HCT116 (cell line): ENCODE measurements at regions not wholly inside any gene's neighbourhood (a gene's known extent, or its start where the extent isn't known, plus 50 kb on each side); places are given as distances from the start of the nearest gene placed in this dataset.

Experiments used
- ATAC-seq: fragments of 200-7000 bp; cut with Tn5 transposase; 2 replicates; pipeline ENCODE4 v1.9.1; 2020; ENCODE audit warnings: mild to moderate bottlenecking, moderate library complexity
- BruUV-seq: library from RNA; stranded (reverse); fragments of 400-500 nt; replicated peaks from 2 replicates; lab custom pipeline; 2021; lab: Mats Ljungman, UMichigan
- CTCF ChIA-PET: fragments of 300-600 bp; sonication (Branson Sonifier 250); formaldehyde crosslinking; loops from one replicate; lab custom pipeline; 2021; ENCODE audit warnings: antibody characterized with exemption; lab: Charles Lee
- POLR2A ChIA-PET: fragments of 300-600, 350-600 bp; sonication (Branson Sonifier 250); formaldehyde crosslinking; loops from one replicate; lab custom pipeline; 2021; ENCODE audit warnings: antibody characterized with exemption; lab: Charles Lee
- RAD21 ChIA-PET, 2 experiments: fragments of 300-600 bp; sonication (Branson Sonifier 250); formaldehyde crosslinking; loops; one replicate each; lab custom pipeline; 2023; ENCODE audit warnings: low total read pairs in 2 of 2; ENCODE audit not compliant: uncharacterized antibody in 2 of 2, unreplicated experiment in 2 of 2, low non-redundant PET in 1 of 2; lab: Charles Lee
- DNase-seq: peaks from one replicate; pipeline ENCODE4 v3.0.0-alpha.2; 2010; ENCODE audit warnings: low read depth, low spot score
- H2AFZ ChIP-seq: fragments of 200-600 bp; shearing (Covaris generic), sonication (generic); 2 replicates; pipeline ENCODE4 v1.6.1; 2017; ENCODE audit warnings: low read depth, mixed run types, mixed read lengths, antibody characterized with exemption, low read length; ENCODE audit not compliant: poor library complexity, severe bottlenecking
- H3K27ac ChIP-seq: 2 replicates; pipeline ENCODE4 v1.5.1; 2012; ENCODE audit warnings: low read depth, low read length
- H3K27me3 ChIP-seq: fragments of 200-600 bp; sonication (generic); 2 replicates; pipeline ENCODE4 v1.6.1; 2016; ENCODE audit warnings: mixed run types, low read length, mixed read lengths; ENCODE audit not compliant: insufficient read depth
- H3K36me3 ChIP-seq, 2 experiments: fragments of 200-500 bp in 1 of 2; fragments of 200-600 bp in 1 of 2; sonication (Bioruptor generic) in 1 of 2; sonication (generic) in 1 of 2; 2 replicates each; pipeline versions ENCODE4 v1.5.1 to v1.6.1; 2014 to 2016; ENCODE audit warnings: low read length in 2 of 2, inconsistent platforms in 1 of 2, mixed read lengths in 1 of 2, mixed run types in 1 of 2; ENCODE audit not compliant: insufficient read depth in 2 of 2, control insufficient read depth in 1 of 2
- H3K4me1 ChIP-seq, 2 experiments: fragments of 200-600 bp in 1 of 2; sonication (generic) in 1 of 2; 2 replicates each; pipeline versions ENCODE4 v1.5.1 to v1.6.1; 2012 to 2017; ENCODE audit warnings: low read length in 2 of 2, inconsistent platforms in 1 of 2, mild to moderate bottlenecking in 1 of 2, mixed read lengths in 1 of 2, mixed run types in 1 of 2, moderate library complexity in 1 of 2; ENCODE audit not compliant: insufficient read depth in 2 of 2, control insufficient read depth in 1 of 2
- H3K4me2 ChIP-seq: fragments of 200-600 bp; sonication (generic); 2 replicates; pipeline ENCODE4 v1.6.1; 2017; ENCODE audit warnings: mixed run types, low read length, mixed read lengths
- H3K4me3 ChIP-seq, 2 experiments: fragments of 200-600 bp in 1 of 2; sonication (generic) in 1 of 2; replicated peaks in 1 of 2; 2 replicates each; pipeline ENCODE4 v1.5.1; 2011 to 2016; ENCODE audit warnings: low read length in 2 of 2, control low read depth in 1 of 2, low read depth in 1 of 2, mild to moderate bottlenecking in 1 of 2, mixed read lengths in 1 of 2, mixed run types in 1 of 2
- H3K79me2 ChIP-seq: fragments of 200-600 bp; sonication (generic); 2 replicates; pipeline ENCODE4 v1.6.1; 2017; ENCODE audit warnings: mild to moderate bottlenecking, mixed run types, low read length, moderate library complexity, mixed read lengths; ENCODE audit not compliant: insufficient read depth
- H3K9ac ChIP-seq: fragments of 200-600 bp; sonication (generic); 2 replicates; pipeline ENCODE4 v1.6.1; 2016; ENCODE audit warnings: low read length, mixed read lengths
- H3K9me2 ChIP-seq: fragments of 200-600 bp; sonication (generic), shearing (Covaris generic); 2 replicates; pipeline ENCODE4 v1.6.1; 2017; ENCODE audit warnings: mixed run types, mild to moderate bottlenecking, moderate library complexity; ENCODE audit not compliant: insufficient read depth
- H3K9me3 ChIP-seq, 2 experiments: fragments of 200-500 bp in 1 of 2; fragments of 200-600 bp in 1 of 2; sonication (Bioruptor generic) in 1 of 2; sonication (generic) in 1 of 2; 2 replicates each; pipeline ENCODE4 v1.6.1; 2014 to 2017; ENCODE audit warnings: low read length in 2 of 2, mixed read lengths in 2 of 2, inconsistent platforms in 1 of 2, low read depth in 1 of 2, mild to moderate bottlenecking in 1 of 2, mixed run types in 1 of 2, moderate library complexity in 1 of 2; ENCODE audit not compliant: control insufficient read depth in 1 of 2, insufficient read depth in 1 of 2
- H4K20me1 ChIP-seq: fragments of 200-600 bp; sonication (generic), shearing (Covaris generic); 2 replicates; pipeline ENCODE4 v1.6.1; 2017; ENCODE audit warnings: mixed run types, mild to moderate bottlenecking, moderate library complexity; ENCODE audit not compliant: insufficient read depth
- CBX3 ChIP-seq: IDR thresholded peaks from 2 replicates; pipeline ENCODE4 v1.6.1; 2012; ENCODE audit warnings: low read depth
- EGR1 ChIP-seq: IDR thresholded peaks from 2 replicates; pipeline ENCODE4 v1.6.1; 2012; ENCODE audit warnings: low read depth
- ELF1 ChIP-seq: IDR thresholded peaks from 2 replicates; pipeline ENCODE4 v1.6.1; 2012; ENCODE audit warnings: low read depth, borderline replicate concordance
- EZH2phosphoT487 ChIP-seq: fragments of 200-600 bp; IDR thresholded peaks from 2 replicates; pipeline ENCODE4 v1.6.1; 2018; ENCODE audit warnings: antibody characterized with exemption, borderline replicate concordance
- FOSL1 ChIP-seq: IDR thresholded peaks from 2 replicates; pipeline ENCODE4 v1.6.1; 2012; ENCODE audit warnings: low read depth
- JUND ChIP-seq: IDR thresholded peaks from 2 replicates; pipeline ENCODE4 v1.6.1; 2012
- SIN3A ChIP-seq: IDR thresholded peaks from 2 replicates; pipeline ENCODE4 v1.6.1; 2012; ENCODE audit warnings: low read depth
- SRF ChIP-seq: IDR thresholded peaks from 2 replicates; pipeline ENCODE4 v1.6.1; 2012; ENCODE audit warnings: low read depth
- YY1 ChIP-seq: IDR thresholded peaks from 2 replicates; pipeline ENCODE4 v1.6.1; 2011; ENCODE audit warnings: low read length, low read depth, moderate library complexity, mild to moderate bottlenecking; ENCODE audit not compliant: insufficient replicate concordance; ENCODE audit errors: extremely low read depth
- ZNF274 ChIP-seq: fragments of 200-500 bp; sonication (Bioruptor generic); IDR thresholded peaks from 2 replicates; pipeline ENCODE4 v1.6.1; 2014; ENCODE audit warnings: mild to moderate bottlenecking, low read depth, low read length, inconsistent platforms
- intact Hi-C: fragments of 100-400 bp; cut with micrococcal nuclease; formaldehyde crosslinking; loops from 2 replicates; pipeline ENCODE4 v1.10.0; 2022
- TF ChIP-seq, protein P1 (sequence below): IDR thresholded peaks from 2 replicates; pipeline ENCODE4 v1.6.1; 2011; ENCODE audit warnings: mild to moderate bottlenecking, low read length, moderate library complexity; ENCODE audit not compliant: insufficient replicate concordance; ENCODE audit errors: extremely low read depth

- H3K4me2 ChIP-seq = no peak overlapping the region
- no peak overlapping the region for H3K27ac ChIP-seq
- H3K4me1 ChIP-seq = no peaks in the 10 kb centered on the region
- ChIA-PET CTCF (no interaction called here), RAD21 (no interaction called here), POLR2A (no interaction called here)
- no peaks in the 10 kb centered on the region for H3K36me3 ChIP-seq
- intact Hi-C loops = no loop called here
- no peak overlapping the region for H3K4me3 ChIP-seq
- no peaks in the 10 kb centered on the region for H3K9me3 ChIP-seq
- H2AFZ ChIP-seq = no peak overlapping the region
- BruUV-seq = no TSS peak
- no peaks in the 10 kb centered on the region for H3K27me3 ChIP-seq
- ATAC-seq (no peak), DNase-seq (no peak)
- H3K79me2 ChIP-seq = no peaks in the 10 kb centered on the region
- H3K9ac ChIP-seq = no peak overlapping the region
- TF ChIP-seq FOSL1 (no peak), EZH2phosphoT487 (no peak), YY1 (no peak), CBX3 (no peak), EGR1 (no peak), SIN3A (no peak), SRF (no peak), ELF1 (no peak), JUND (no peak)
- TF ChIP-seq, protein P1, sequence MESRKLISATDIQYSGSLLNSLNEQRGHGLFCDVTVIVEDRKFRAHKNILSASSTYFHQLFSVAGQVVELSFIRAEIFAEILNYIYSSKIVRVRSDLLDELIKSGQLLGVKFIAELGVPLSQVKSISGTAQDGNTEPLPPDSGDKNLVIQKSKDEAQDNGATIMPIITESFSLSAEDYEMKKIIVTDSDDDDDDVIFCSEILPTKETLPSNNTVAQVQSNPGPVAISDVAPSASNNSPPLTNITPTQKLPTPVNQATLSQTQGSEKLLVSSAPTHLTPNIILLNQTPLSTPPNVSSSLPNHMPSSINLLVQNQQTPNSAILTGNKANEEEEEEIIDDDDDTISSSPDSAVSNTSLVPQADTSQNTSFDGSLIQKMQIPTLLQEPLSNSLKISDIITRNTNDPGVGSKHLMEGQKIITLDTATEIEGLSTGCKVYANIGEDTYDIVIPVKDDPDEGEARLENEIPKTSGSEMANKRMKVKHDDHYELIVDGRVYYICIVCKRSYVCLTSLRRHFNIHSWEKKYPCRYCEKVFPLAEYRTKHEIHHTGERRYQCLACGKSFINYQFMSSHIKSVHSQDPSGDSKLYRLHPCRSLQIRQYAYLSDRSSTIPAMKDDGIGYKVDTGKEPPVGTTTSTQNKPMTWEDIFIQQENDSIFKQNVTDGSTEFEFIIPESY = no peak
- no peaks in the 10 kb centered on the region for H4K20me1 ChIP-seq
- no peaks in the 10 kb centered on the region for H3K9me2 ChIP-seq
Observed at GRCh38 chr12:89933911-89934310, 225.3 kb upstream of the ATP2B1 start.

- no peaks in the 10 kb centered on the region for H3K4me1 ChIP-seq
- no peak for ATAC-seq
- no peaks in the 10 kb centered on the region for H4K20me1 ChIP-seq
- no peaks in the 10 kb centered on the region for H3K9me3 ChIP-seq
- H3K79me2 ChIP-seq = no peaks in the 10 kb centered on the region
- no peaks in the 10 kb centered on the region for H3K36me3 ChIP-seq
- BruUV-seq = no TSS peak
- ChIA-PET CTCF (no interaction called here), RAD21 (no interaction called here)
- no peaks in the 10 kb centered on the region for H3K27me3 ChIP-seq
- no peak for DNase-seq
- no peak overlapping the region for H3K4me3 ChIP-seq
- no peaks in the 10 kb centered on the region for H3K9me2 ChIP-seq
- no peak overlapping the region for H3K9ac ChIP-seq
- no peak overlapping the region for H3K27ac ChIP-seq
- no peak overlapping the region for H3K4me2 ChIP-seq
- no peak for TF ChIP-seq EZH2phosphoT487
- no peak for TF ChIP-seq YY1
- no peak for TF ChIP-seq ZNF274
- no peak for TF ChIP-seq EGR1
- TF ChIP-seq, all 23 proteins: peak for 0
- POLR2A ChIA-PET = no interaction called here
- H2AFZ ChIP-seq = no peak overlapping the region
- intact Hi-C loops = no loop called here
Observed at GRCh38 chr12:89932954-89933353, 224.3 kb upstream of the ATP2B1 start.
